Coronary artery (tissue), 2 donors: ENCODE measurements at regions not wholly inside any gene's neighbourhood (a gene's known extent, or its start where the extent isn't known, plus 50 kb on each side); places are given as distances from the start of the nearest gene placed in this dataset.

Experiments used
- DNase-seq: peaks from one replicate; pipeline ENCODE4 v3.0.0-alpha.2; 2017; ENCODE audit warnings: low spot score
- H3K27ac ChIP-seq, 2 donors: fragments of 200-600 bp; sonication (generic); one replicate each; pipeline ENCODE4 v1.5.1; 2016 to 2019
- H3K4me3 ChIP-seq: fragments of 200-600 bp; sonication (generic); 2 replicates; pipeline ENCODE4 v1.5.1; 2016; ENCODE audit warnings: mild to moderate bottlenecking, moderate library complexity
- TF ChIP-seq, protein P1 (sequence below): fragments of 200-600 bp; sonication (generic); IDR thresholded peaks from one replicate; pipeline ENCODE4 v1.5.1; 2019; ENCODE audit warnings: antibody characterized with exemption

DNA sequence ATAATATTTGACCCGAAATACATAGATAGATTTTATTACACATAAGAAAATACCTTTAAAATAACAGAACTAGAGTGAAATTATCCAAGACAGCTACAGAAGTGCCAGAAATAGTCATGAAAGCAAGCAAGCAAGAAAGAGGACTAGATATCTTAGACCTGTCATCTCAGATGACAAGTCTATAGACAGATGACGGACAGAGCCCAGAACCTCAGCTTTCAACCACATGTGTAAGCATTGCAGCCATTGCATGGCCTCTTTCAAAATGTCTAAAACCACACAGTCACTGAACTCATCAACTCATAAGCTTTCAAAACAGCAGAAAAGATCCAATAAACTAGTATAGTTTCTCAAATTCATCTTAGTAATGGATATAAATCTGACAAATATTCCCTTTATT, 59.8 kb upstream of the FHIT start:
- TF ChIP-seq, protein P1, sequence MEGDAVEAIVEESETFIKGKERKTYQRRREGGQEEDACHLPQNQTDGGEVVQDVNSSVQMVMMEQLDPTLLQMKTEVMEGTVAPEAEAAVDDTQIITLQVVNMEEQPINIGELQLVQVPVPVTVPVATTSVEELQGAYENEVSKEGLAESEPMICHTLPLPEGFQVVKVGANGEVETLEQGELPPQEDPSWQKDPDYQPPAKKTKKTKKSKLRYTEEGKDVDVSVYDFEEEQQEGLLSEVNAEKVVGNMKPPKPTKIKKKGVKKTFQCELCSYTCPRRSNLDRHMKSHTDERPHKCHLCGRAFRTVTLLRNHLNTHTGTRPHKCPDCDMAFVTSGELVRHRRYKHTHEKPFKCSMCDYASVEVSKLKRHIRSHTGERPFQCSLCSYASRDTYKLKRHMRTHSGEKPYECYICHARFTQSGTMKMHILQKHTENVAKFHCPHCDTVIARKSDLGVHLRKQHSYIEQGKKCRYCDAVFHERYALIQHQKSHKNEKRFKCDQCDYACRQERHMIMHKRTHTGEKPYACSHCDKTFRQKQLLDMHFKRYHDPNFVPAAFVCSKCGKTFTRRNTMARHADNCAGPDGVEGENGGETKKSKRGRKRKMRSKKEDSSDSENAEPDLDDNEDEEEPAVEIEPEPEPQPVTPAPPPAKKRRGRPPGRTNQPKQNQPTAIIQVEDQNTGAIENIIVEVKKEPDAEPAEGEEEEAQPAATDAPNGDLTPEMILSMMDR, result no peak
- H3K27ac ChIP-seq, result no peak overlapping the region

DNA sequence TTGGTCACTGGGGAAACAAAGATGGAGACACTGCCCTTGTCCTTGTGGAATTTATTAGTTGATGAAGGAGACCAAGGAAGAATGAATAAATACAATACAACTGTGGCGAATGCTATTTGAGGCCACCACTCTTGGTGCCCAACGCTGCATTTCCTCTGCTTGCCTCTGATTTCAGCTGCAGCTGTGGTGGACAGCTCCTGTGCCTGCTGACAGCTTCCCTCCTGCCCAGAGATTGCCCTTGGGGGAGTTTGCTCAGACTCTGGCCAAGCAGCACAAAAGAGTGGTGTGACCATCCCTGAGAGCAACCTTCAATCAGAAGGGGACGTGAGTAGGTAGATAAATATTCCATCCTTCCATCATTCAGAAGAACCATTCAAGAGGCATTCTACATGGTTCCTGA, 64.6 kb upstream of the FHIT start:
- no peak for DNase-seq
- Histone ChIP-seq H3K27ac (no peak overlapping the region), H3K4me3 (no peak overlapping the region)
- TF ChIP-seq, protein P1, result no peak

More for the DNA sequence above, 59.8 kb upstream of the FHIT start:
- no peak overlapping the region for H3K4me3 ChIP-seq
- DNase-seq, result no peak

DNA sequence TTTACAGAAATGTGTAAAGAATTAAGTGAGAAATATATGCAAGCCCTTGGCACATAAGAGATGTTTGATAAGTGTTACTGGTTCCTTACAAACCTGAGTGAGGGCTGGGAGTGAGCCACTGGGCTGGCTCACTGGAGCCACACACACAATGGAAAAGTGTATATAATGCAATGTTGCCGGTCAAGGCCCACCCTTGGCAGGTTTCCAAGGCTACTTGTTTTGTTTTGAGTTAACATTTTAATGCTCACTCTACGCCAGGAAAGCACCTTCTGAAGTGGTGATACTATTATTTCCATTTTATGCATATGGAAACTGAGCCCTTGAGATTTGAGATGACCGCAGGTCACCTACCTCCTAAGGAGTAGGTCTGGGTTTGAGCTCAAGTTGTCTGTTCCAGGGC, 71.8 kb upstream of the FHIT start:
- H3K4me3 ChIP-seq, result no peak overlapping the region
- no peak for DNase-seq
- no peak overlapping the region for H3K27ac ChIP-seq
- TF ChIP-seq, protein P1, result no peak

DNA sequence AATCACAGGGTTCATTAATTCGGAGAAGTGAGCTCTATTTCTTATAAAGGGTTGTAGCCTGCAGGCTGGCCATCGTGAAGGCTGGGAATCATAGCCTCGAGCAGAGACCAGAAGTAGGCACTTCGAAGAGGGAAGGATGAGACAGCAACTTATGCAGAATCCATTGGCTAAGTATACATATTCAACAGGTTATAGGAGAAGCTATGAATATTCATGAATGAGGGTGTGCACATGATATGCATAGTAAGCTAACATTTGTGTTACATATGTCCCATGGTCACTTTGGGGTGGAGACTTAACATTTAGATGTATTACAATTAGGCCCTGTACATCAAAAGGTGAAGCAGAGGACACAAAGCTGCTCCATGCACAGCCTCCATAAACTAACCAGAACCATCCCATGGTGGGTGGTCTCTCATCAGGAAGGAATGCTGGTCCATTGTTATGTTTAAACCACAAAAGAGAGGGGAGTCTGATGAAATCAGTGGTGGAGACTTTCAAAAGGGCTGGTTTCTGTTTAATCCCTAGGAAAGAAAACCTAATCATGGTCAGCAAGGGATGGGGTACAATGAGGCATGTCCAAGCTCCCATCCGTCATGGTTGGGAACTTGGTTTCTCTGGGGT, 80.8 kb upstream of the FHIT start:
- no peak overlapping the region for H3K27ac ChIP-seq
- DNase-seq, result no peak
- TF ChIP-seq, protein P1, result no peak
- no peak overlapping the region for H3K4me3 ChIP-seq

DNA sequence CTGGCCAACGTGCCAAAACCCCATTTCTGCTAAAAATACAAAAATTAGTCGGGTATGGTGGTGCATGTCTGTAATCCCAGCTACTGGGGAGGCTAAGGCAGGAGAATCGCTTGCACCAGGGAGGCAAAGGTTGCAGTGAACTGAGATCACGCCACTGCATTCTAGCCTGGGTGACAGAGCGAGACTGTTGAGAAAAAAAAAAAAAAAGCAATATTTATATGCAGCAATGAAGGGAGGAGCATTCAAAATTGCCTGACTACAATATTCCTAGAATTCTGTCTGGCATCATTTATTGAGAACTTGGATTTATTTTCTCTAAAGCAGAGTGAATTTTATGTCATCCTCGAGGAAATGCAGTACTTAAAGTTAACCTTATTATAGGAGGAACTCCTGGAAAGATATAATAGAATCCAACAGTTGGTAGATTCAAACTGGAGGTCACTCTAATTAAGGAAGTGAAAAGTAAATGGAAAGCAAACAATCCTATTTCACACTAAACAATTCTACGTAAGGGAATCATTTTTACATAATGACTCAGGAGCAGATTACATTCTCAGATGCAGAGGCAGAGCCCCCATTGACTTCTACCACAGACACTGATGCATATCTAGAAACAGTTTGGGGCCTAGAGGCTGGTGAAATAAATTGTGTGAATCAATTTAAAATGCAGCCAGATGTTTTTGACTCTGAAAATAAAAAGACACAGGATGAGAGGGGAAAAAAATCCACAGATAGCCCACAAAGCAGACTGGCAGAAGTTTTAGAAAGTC, 82.1 kb upstream of the FHIT start:
- DNase-seq, result no peak
- Histone ChIP-seq H3K4me3 (no peak overlapping the region), H3K27ac (no peak overlapping the region)
- TF ChIP-seq, protein P1, result no peak

DNA sequence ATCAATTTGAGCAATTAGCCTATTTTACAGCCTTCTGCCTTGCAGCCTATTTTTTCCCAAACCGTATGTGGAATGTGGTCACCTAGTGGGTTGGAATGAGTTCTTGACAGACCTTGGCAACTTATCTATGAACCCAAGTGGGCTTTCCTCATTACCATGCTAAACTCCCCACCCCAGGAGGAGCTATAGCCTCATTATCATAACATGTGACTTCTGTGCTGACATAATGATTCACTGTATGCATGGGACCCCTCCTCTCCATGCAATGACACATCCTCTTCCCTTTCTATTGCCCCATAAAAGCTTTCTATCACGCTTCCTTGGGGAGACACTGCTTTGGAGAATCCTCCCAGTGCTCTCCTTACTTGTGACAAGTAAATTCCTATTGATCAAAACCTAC, 83.5 kb upstream of the FHIT start:
- H3K27ac ChIP-seq, result no peak overlapping the region
- H3K4me3 ChIP-seq, result no peak overlapping the region
- TF ChIP-seq, protein P1, result no peak
- DNase-seq, result no peak

DNA sequence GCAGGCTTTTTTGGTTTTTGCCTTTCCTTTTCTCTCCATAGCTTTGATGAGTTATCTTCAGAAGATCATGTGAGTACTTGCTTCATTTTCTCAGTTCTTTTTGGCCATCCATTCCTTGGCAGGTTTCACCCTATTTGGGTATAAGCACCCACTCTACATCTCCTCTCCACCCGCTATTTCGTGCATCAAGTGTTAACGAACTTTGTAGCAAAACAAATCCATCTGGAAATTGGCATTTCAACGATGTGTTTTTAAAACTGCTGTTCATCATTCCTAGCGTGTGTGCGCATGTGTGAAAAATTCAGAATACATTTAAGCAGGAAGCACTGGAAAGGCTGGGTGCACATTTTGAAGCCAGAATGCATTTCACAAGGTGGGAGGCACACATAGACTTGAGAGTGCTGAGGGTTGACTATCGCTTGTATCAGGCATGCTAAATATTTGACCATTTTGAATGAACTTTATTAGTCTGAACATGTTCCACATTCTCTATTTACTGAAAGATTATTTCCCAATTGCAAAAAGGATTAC, 89.7 kb upstream of the FHIT start:
- no peak overlapping the region for H3K27ac ChIP-seq
- TF ChIP-seq, protein P1, result no peak
- DNase-seq, result no peak
- no peak overlapping the region for H3K4me3 ChIP-seq
